Activated CD8-positive, alpha-beta memory T cell treated with anti-CD3 and anti-CD28 coated beads, Interleukin-2, amount 50 U/mL, for 48 hours (primary cell): ENCODE measurements at regions not wholly inside any gene's neighbourhood (a gene's known extent, or its start where the extent isn't known, plus 50 kb on each side); places are given as distances from the start of the nearest gene placed in this dataset.
A peak's percentile ranks its signal among the peaks of the same experiment; 100 is the strongest.
"Not testable (repeated sequence)": the region's sequence is repeated elsewhere in the genome, so short reads cannot be mapped to it uniquely, and the experiment has no call there.

Experiments used
- DNase-seq: peaks from one replicate; pipeline ENCODE4 v3.0.0-alpha.2; 2020

GRCh38 chr20:50435397-50436051 lies 74.7 kb upstream of the PTPN1 start:
- DNase-seq = no peak

- no peak for DNase-seq
Measured at GRCh38 chr20:50436052-50436656, 74.0 kb upstream of the PTPN1 start.

- DNase-seq = no peak
Measured at GRCh38 chr20:50436696-50437095, 73.5 kb upstream of the PTPN1 start.

GRCh38 chr20:50438986-50439407 lies 71.2 kb upstream of the PTPN1 start:
- DNase-seq = peak; percentile 75

GRCh38 chr20:50439539-50440453 lies 70.4 kb upstream of the PTPN1 start:
- no peak for DNase-seq

GRCh38 chr20:50442512-50442911 lies 67.7 kb upstream of the PTPN1 start:
- no peak for DNase-seq

GRCh38 chr20:50445354-50446151 lies 64.6 kb upstream of the PTPN1 start:
- no peak for DNase-seq

- DNase-seq = no peak
Measured at GRCh38 chr20:50446351-50447101, 63.7 kb upstream of the PTPN1 start.

GRCh38 chr20:50447102-50447804 lies 62.9 kb upstream of the PTPN1 start:
- no peak for DNase-seq

GRCh38 chr20:50447817-50448216 lies 62.4 kb upstream of the PTPN1 start:
- DNase-seq = no peak

GRCh38 chr20:50448625-50449403 lies 61.4 kb upstream of the PTPN1 start:
- not testable (repeated sequence) for DNase-seq

- no peak for DNase-seq
Measured at GRCh38 chr20:50449738-50450492, 60.3 kb upstream of the PTPN1 start.

- no peak for DNase-seq
Measured at GRCh38 chr20:50450493-50450826, 59.7 kb upstream of the PTPN1 start.

- DNase-seq = peak; percentile 75
Measured at GRCh38 chr20:50450881-50451752, 59.1 kb upstream of the PTPN1 start.

- not testable (repeated sequence) for DNase-seq
Measured at GRCh38 chr20:50451792-50452425, 58.3 kb upstream of the PTPN1 start.

GRCh38 chr20:50453533-50454244 lies 56.5 kb upstream of the PTPN1 start:
- DNase-seq = no peak

- DNase-seq = not testable (repeated sequence)
Measured at GRCh38 chr20:50455245-50455644, 54.9 kb upstream of the PTPN1 start.
